PFSK-1 (cell line): ENCODE measurements at regions not wholly inside any gene's neighbourhood (a gene's known extent, or its start where the extent isn't known, plus 50 kb on each side); places are given as distances from the start of the nearest gene placed in this dataset.

ENCODE experiments used
- POLR2AphosphoS5 ChIP-seq: IDR thresholded peaks from 2 replicates; pipeline ENCODE4 v1.6.1; 2012; ENCODE audit warnings: low read depth, mild to moderate bottlenecking, control low read depth, low read length, moderate library complexity
- TAF1 ChIP-seq: IDR thresholded peaks from 2 replicates; pipeline ENCODE4 v1.6.1; 2012; ENCODE audit warnings: low read length, control low read depth, borderline replicate concordance; ENCODE audit not compliant: insufficient read depth

- no peak for TF ChIP-seq POLR2AphosphoS5
- TF ChIP-seq TAF1: no peak
Observed at GRCh38 chr20:59382157-59382725, 81.8 kb downstream of the EDN3 start.
